Calu3 (cell line): ENCODE measurements at regions not wholly inside any gene's neighbourhood (a gene's known extent, or its start where the extent isn't known, plus 50 kb on each side); places are given as distances from the start of the nearest gene placed in this dataset.
A peak's percentile ranks its signal among the peaks of the same experiment; 100 is the strongest.

Experiments
- BruUV-seq: library from RNA; stranded (reverse); fragments of 400-500 nt; replicated peaks from 2 replicates; lab custom pipeline; 2021; lab: Mats Ljungman, UMichigan
- CTCF ChIA-PET: fragments of 300-600 bp; sonication (Branson Sonifier 250); formaldehyde crosslinking; loops from one replicate; lab custom pipeline; 2022; ENCODE audit warnings: antibody characterized with exemption; lab: Charles Lee
- DNase-seq: peaks from one replicate; pipeline ENCODE4 v3.0.0; 2022
- H3K27ac Mint-ChIP-seq: one replicate; pipeline ENCODE4 v1.8.0; 2022; ENCODE audit warnings: mixed read lengths; ENCODE audit not compliant: unreplicated experiment
- H3K27me3 Mint-ChIP-seq: one replicate; pipeline ENCODE4 v1.8.0; 2022; ENCODE audit warnings: mixed read lengths; ENCODE audit not compliant: unreplicated experiment
- H3K36me3 Mint-ChIP-seq: one replicate; pipeline ENCODE4 v1.8.0; 2022; ENCODE audit warnings: mild to moderate bottlenecking, moderate library complexity, mixed read lengths; ENCODE audit not compliant: insufficient read depth, unreplicated experiment
- H3K4me1 Mint-ChIP-seq: one replicate; pipeline ENCODE4 v1.8.0; 2022; ENCODE audit warnings: mild to moderate bottlenecking, low read depth, mixed read lengths; ENCODE audit not compliant: unreplicated experiment
- H3K4me3 Mint-ChIP-seq: one replicate; pipeline ENCODE4 v1.8.0; 2022; ENCODE audit warnings: mild to moderate bottlenecking, low read depth, moderate library complexity, mixed read lengths; ENCODE audit not compliant: unreplicated experiment
- H3K9me3 Mint-ChIP-seq: one replicate; pipeline ENCODE4 v1.8.0; 2022; ENCODE audit warnings: low read depth, mixed read lengths; ENCODE audit not compliant: unreplicated experiment
- intact Hi-C: fragments of 100-400 bp; cut with micrococcal nuclease; formaldehyde crosslinking; loops from one replicate; pipeline ENCODE4 v1.10.0; 2022; ENCODE audit not compliant: unreplicated experiment
- TF ChIP-seq, protein P1 (sequence below): fragments of 200-600 bp; IDR thresholded peaks from one replicate; pipeline ENCODE4 v1.8.0; 2022; ENCODE audit warnings: antibody characterized with exemption; ENCODE audit not compliant: unreplicated experiment

- CTCF ChIA-PET, result interaction anchor here (0.7 kb wide), 1 partner anchor 114 kb away, joined by 3 read pairs; no protein-coding TSS in a partner anchor
- no peak for DNase-seq
- BruUV-seq, result no TSS peak
- TF ChIP-seq, protein P1, sequence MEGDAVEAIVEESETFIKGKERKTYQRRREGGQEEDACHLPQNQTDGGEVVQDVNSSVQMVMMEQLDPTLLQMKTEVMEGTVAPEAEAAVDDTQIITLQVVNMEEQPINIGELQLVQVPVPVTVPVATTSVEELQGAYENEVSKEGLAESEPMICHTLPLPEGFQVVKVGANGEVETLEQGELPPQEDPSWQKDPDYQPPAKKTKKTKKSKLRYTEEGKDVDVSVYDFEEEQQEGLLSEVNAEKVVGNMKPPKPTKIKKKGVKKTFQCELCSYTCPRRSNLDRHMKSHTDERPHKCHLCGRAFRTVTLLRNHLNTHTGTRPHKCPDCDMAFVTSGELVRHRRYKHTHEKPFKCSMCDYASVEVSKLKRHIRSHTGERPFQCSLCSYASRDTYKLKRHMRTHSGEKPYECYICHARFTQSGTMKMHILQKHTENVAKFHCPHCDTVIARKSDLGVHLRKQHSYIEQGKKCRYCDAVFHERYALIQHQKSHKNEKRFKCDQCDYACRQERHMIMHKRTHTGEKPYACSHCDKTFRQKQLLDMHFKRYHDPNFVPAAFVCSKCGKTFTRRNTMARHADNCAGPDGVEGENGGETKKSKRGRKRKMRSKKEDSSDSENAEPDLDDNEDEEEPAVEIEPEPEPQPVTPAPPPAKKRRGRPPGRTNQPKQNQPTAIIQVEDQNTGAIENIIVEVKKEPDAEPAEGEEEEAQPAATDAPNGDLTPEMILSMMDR, result no peak
- intact Hi-C loops, result loop anchor here (5.0 kb wide), 1 partner anchor 113 kb away; the partner anchor contains the start of gene PALMD
- no peaks in the 10 kb centered on the region for H3K27me3 Mint-ChIP-seq
- H3K27ac Mint-ChIP-seq, result no peak overlapping the region
- H3K4me3 Mint-ChIP-seq, result no peak overlapping the region
- no peaks in the 10 kb centered on the region for H3K36me3 Mint-ChIP-seq
- no peaks in the 10 kb centered on the region for H3K9me3 Mint-ChIP-seq
- peaks cover 47% of the 10 kb centered on the region for H3K4me1 Mint-ChIP-seq
Measured at GRCh38 chr1:99533909-99534637, 111.8 kb upstream of the PALMD start.

DNA sequence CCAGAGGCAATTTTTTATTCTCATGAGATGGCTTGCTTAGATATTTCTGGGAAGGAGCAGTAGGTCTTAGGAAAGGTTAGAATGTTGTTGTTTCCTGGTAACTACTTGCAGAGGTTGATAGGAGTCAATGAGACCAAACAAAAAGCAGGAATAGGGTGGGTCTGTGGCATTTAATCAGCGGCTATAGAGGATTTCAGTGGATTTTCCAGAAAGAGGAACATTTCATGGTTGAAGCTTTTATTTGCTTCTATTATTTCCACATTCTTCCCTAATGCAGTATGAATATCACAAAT is 111.3 kb upstream of the PALMD start:
- DNase-seq, result no peak
- no peaks in the 10 kb centered on the region for H3K27me3 Mint-ChIP-seq
- no peak overlapping the region for H3K27ac Mint-ChIP-seq
- TF ChIP-seq, protein P1, result no peak
- H3K36me3 Mint-ChIP-seq, result no peaks in the 10 kb centered on the region
- H3K4me1 Mint-ChIP-seq, result peaks cover 49% of the 10 kb centered on the region
- CTCF ChIA-PET, result interaction anchor here (0.7 kb wide), 1 partner anchor 113 kb away, joined by 3 read pairs; no protein-coding TSS in a partner anchor
- no peak overlapping the region for H3K4me3 Mint-ChIP-seq
- no peaks in the 10 kb centered on the region for H3K9me3 Mint-ChIP-seq
- no TSS peak for BruUV-seq
- intact Hi-C loops, result loop anchor here (5.0 kb wide), 1 partner anchor 113 kb away; the partner anchor contains the start of gene PALMD

DNA sequence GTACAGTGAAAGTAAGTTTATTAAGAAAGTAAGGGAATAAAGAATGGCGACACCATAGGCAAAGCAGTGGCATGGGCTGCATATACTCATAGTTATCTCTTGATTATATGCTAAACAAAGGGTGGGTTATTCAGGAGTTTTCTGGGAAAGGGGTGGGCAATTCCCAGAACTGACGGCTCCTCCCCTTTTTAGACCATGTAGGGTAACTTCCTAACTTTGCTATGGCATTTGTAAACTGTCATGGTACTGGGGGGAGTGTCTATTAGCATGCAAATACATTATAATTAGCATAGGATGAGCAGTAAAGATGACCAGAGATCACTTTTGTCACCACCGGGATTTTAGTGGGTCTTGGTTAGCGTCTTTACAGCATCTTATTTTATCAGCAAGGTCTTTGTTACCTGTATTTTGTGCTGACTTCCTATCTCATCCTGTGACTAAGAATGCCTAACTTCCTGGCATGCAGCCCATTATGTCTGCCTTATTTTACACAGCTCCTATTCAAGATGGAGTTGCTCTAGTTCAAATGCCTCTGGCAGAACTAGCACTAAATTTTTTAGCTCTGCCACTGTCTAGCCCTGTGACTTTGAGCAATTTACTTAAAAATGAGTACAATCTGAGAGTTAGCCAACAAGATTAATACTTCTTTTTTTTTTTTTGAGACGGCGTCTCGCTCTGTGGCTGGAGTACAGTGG is 110.3 kb upstream of the PALMD start:
- BruUV-seq, result no TSS peak
- DNase-seq, result peak; percentile 21
- Mint-ChIP-seq H3K4me3 (no peak overlapping the region), H3K4me1 (peaks cover 49% of the 10 kb centered on the region), H3K36me3 (no peaks in the 10 kb centered on the region), H3K27ac (no peak overlapping the region), H3K9me3 (no peaks in the 10 kb centered on the region), H3K27me3 (no peaks in the 10 kb centered on the region)
- intact Hi-C loops, result no loop called here
- TF ChIP-seq, protein P1, result no peak
- CTCF ChIA-PET, result no interaction called here

GRCh38 chr1:99537886-99538617 is 107.9 kb upstream of the PALMD start:
- intact Hi-C loops, result no loop called here
- Mint-ChIP-seq H3K4me1 (peaks cover 38% of the 10 kb centered on the region), H3K36me3 (no peaks in the 10 kb centered on the region), H3K27ac (peak overlapping the region; percentile 69), H3K9me3 (no peaks in the 10 kb centered on the region), H3K4me3 (peak overlapping the region; percentile 40), H3K27me3 (no peaks in the 10 kb centered on the region)
- no TSS peak for BruUV-seq
- DNase-seq, result no peak
- CTCF ChIA-PET, result interaction anchor here (0.9 kb wide), 1 partner anchor 9 kb away, joined by 3 read pairs; no protein-coding TSS in a partner anchor
- TF ChIP-seq, protein P1, result no peak
